SK-N-SH (cell line): ENCODE measurements at regions not wholly inside any gene's neighbourhood (a gene's known extent, or its start where the extent isn't known, plus 50 kb on each side); places are given as distances from the start of the nearest gene placed in this dataset.
A peak's percentile ranks its signal among the peaks of the same experiment; 100 is the strongest.

ENCODE experiments used
- CTCF ChIA-PET: fragments of 300-600, 350-600 bp; formaldehyde crosslinking; extraction: SDS; loops from one replicate; lab custom pipeline; 2021; lab: Yijun Ruan, JAX
- POLR2A ChIA-PET: fragments of 350-600 bp; sonication (Branson Sonifier 250); formaldehyde crosslinking; extraction: SDS; loops from one replicate; lab custom pipeline; 2020; ENCODE audit warnings: antibody characterized with exemption, inconsistent platforms; lab: Yijun Ruan, JAX
- DNase-seq: peaks from one replicate; pipeline ENCODE4 v3.0.0; 2012
- H2AFZ ChIP-seq: fragments of 200-600 bp; sonication (generic); 2 replicates; pipeline ENCODE4 v1.8.1; 2016; ENCODE audit warnings: antibody characterized with exemption, mild to moderate bottlenecking, low read depth
- H3F3A ChIP-seq: fragments of 200-600 bp; sonication (generic); replicated peaks from 2 replicates; pipeline ENCODE3; 2016; ENCODE audit warnings: antibody characterized with exemption, mild to moderate bottlenecking; ENCODE audit not compliant: insufficient read depth
- H3K27ac ChIP-seq, 2 experiments: fragments of 200-500 bp in 1 of 2; fragments of 200-600 bp in 1 of 2; sonication (Bioruptor generic) in 1 of 2; sonication (generic), shearing (Covaris generic) in 1 of 2; 2 replicates each; pipeline versions ENCODE4 v1.5.1 to v1.6.1; 2014 to 2016; ENCODE audit warnings: low read depth in 2 of 2, inconsistent platforms in 1 of 2, low read length in 1 of 2, mild to moderate bottlenecking in 1 of 2, mixed read lengths in 1 of 2
- H3K27me3 ChIP-seq: fragments of 200-600 bp; sonication (generic), shearing (Covaris generic); 2 replicates; pipeline ENCODE4 v1.6.1; 2016; ENCODE audit warnings: mixed run types; ENCODE audit not compliant: insufficient read depth
- H3K36me3 ChIP-seq, 2 experiments: fragments of 200-500 bp in 1 of 2; fragments of 200-600 bp in 1 of 2; sonication (Bioruptor generic) in 1 of 2; sonication (generic) in 1 of 2; replicated peaks in 1 of 2; 2 replicates each; pipeline versions ENCODE3 to v1.5.1; 2014 to 2016; ENCODE audit warnings: low read length in 1 of 2, mild to moderate bottlenecking in 1 of 2; ENCODE audit not compliant: insufficient read depth in 2 of 2, control insufficient read depth in 1 of 2
- H3K4me1 ChIP-seq, 2 experiments: fragments of 200-500 bp in 1 of 2; fragments of 200-600 bp in 1 of 2; sonication (Bioruptor generic) in 1 of 2; sonication (generic), shearing (Covaris generic) in 1 of 2; 2 replicates each; pipeline versions ENCODE4 v1.5.1 to v1.6.1; 2014 to 2016; ENCODE audit warnings: low read depth in 1 of 2, low read length in 1 of 2, mixed run types in 1 of 2; ENCODE audit not compliant: insufficient read depth in 2 of 2, control insufficient read depth in 1 of 2
- H3K4me2 ChIP-seq: fragments of 200-600 bp; sonication (generic), shearing (Covaris generic); 2 replicates; pipeline ENCODE4 v1.6.1; 2017; ENCODE audit warnings: mixed run types
- H3K4me3 ChIP-seq, 2 experiments: fragments of 200-500 bp in 1 of 2; fragments of 200-600 bp in 1 of 2; sonication (Bioruptor generic) in 1 of 2; sonication (generic), shearing (Covaris generic) in 1 of 2; 2 replicates each; pipeline versions ENCODE4 v1.5.1 to v1.8.1; 2014 to 2016; ENCODE audit warnings: low read depth in 2 of 2, inconsistent platforms in 1 of 2, low read length in 1 of 2, mild to moderate bottlenecking in 1 of 2, mixed read lengths in 1 of 2, moderate library complexity in 1 of 2
- H3K79me2 ChIP-seq: fragments of 200-600 bp; sonication (generic); 2 replicates; pipeline ENCODE4 v1.8.1; 2017; ENCODE audit warnings: mild to moderate bottlenecking; ENCODE audit not compliant: insufficient read depth
- H3K9ac ChIP-seq: fragments of 200-600 bp; sonication (generic); 2 replicates; pipeline ENCODE4 v1.6.1; 2017; ENCODE audit warnings: mixed run types
- H3K9me2 ChIP-seq: fragments of 200-600 bp; sonication (generic); 2 replicates; pipeline ENCODE4 v1.6.1; 2017; ENCODE audit warnings: mixed run types
- H3K9me3 ChIP-seq: fragments of 200-600 bp; sonication (generic); 2 replicates; pipeline ENCODE4 v1.6.1; 2017; ENCODE audit warnings: mixed run types, mild to moderate bottlenecking, moderate library complexity
- H4K20me1 ChIP-seq: fragments of 200-600 bp; sonication (generic); 2 replicates; pipeline ENCODE4 v1.6.1; 2017; ENCODE audit warnings: mild to moderate bottlenecking, mixed run types; ENCODE audit not compliant: insufficient read depth
- CHD2 ChIP-seq: fragments of 150-350 bp; IDR thresholded peaks from 2 replicates; pipeline ENCODE4 v1.6.1; 2018; ENCODE audit warnings: low read length; ENCODE audit not compliant: partially characterized antibody
- ELF1 ChIP-seq: IDR thresholded peaks from 2 replicates; pipeline ENCODE4 v1.4.0; 2012
- EP300 ChIP-seq, 2 experiments: IDR thresholded peaks; 2 replicates each; pipeline versions ENCODE4 v1.4.0 to v1.6.1; 2012; ENCODE audit warnings: borderline replicate concordance in 1 of 2, low read depth in 1 of 2, low read length in 1 of 2
- FOSL2 ChIP-seq: IDR thresholded peaks from 2 replicates; pipeline ENCODE4 v1.4.0; 2012; ENCODE audit warnings: low read depth, mild to moderate bottlenecking, moderate library complexity, borderline replicate concordance
- FOXJ3 ChIP-seq: sonication (generic); formaldehyde crosslinking; IDR thresholded peaks from 2 replicates; pipeline ENCODE4 v1.5.1; 2020; ENCODE audit warnings: mild to moderate bottlenecking, missing genetic modification reagents
- FOXM1 ChIP-seq: IDR thresholded peaks from 2 replicates; pipeline ENCODE4 v1.4.0; 2012; ENCODE audit warnings: low read depth, mild to moderate bottlenecking
- GABPA ChIP-seq: IDR thresholded peaks from 2 replicates; pipeline ENCODE4 v1.4.0; 2012; ENCODE audit warnings: low read depth, mild to moderate bottlenecking
- IRF3 ChIP-seq: fragments of 150-350 bp; IDR thresholded peaks from 2 replicates; pipeline ENCODE4 v1.6.1; 2016; ENCODE audit warnings: mild to moderate bottlenecking, low read depth, low read length
- JUND ChIP-seq: IDR thresholded peaks from 2 replicates; pipeline ENCODE4 v1.4.0; 2012
- MXI1 ChIP-seq: IDR thresholded peaks from 2 replicates; pipeline ENCODE4 v1.6.1; 2012; ENCODE audit warnings: mild to moderate bottlenecking, low read depth, low read length, improper control_type of control experiment
- NFIC ChIP-seq: IDR thresholded peaks from 2 replicates; pipeline ENCODE4 v1.4.0; 2012; ENCODE audit warnings: borderline replicate concordance
- NRF1 ChIP-seq: IDR thresholded peaks from 2 replicates; pipeline ENCODE4 v1.6.1; 2012; ENCODE audit warnings: low read depth, mild to moderate bottlenecking, low read length
- SIN3A ChIP-seq: IDR thresholded peaks from 2 replicates; pipeline ENCODE4 v1.6.1; 2012; ENCODE audit warnings: low read depth, mild to moderate bottlenecking, low read length, moderate library complexity, borderline replicate concordance
- SMC3 ChIP-seq: IDR thresholded peaks from 2 replicates; pipeline ENCODE4 v1.6.1; 2012; ENCODE audit warnings: low read depth, low read length, improper control_type of control experiment
- TAF1 ChIP-seq: IDR thresholded peaks from 2 replicates; pipeline ENCODE4 v1.6.1; 2012; ENCODE audit warnings: low read depth, mild to moderate bottlenecking, low read length, moderate library complexity, borderline replicate concordance
- TCF12 ChIP-seq: IDR thresholded peaks from 2 replicates; pipeline ENCODE4 v1.4.0; 2012
- TEAD4 ChIP-seq: IDR thresholded peaks from 2 replicates; pipeline ENCODE4 v1.4.0; 2012; ENCODE audit warnings: mild to moderate bottlenecking, borderline replicate concordance; ENCODE audit not compliant: insufficient read depth
- USF2 ChIP-seq: fragments of 150-350 bp; IDR thresholded peaks from 2 replicates; pipeline ENCODE4 v1.6.1; 2017; ENCODE audit warnings: antibody characterized with exemption, low read length, low read depth, borderline replicate concordance
- YY1 ChIP-seq: IDR thresholded peaks from 2 replicates; pipeline ENCODE4 v1.4.0; 2012; ENCODE audit warnings: low read depth, mild to moderate bottlenecking
- ZBTB33 ChIP-seq: IDR thresholded peaks from 2 replicates; pipeline ENCODE4 v1.4.0; 2012; ENCODE audit warnings: low read depth, borderline replicate concordance
- WGBS: methylation state at CpG from one replicate; pipeline ENCODE4 v1.1.6; 2017; ENCODE audit warnings: low lambda C conversion rate; 5-methylcytosine and 5-hydroxymethylcytosine counted together
- TF ChIP-seq, protein P1 (sequence below): IDR thresholded peaks from 2 replicates; pipeline ENCODE4; 2012

- TF ChIP-seq ZBTB33: no peak
- TF ChIP-seq SMC3: no peak
- TF ChIP-seq FOXJ3 (CRISPR knock-in tag): no peak
- TF ChIP-seq CHD2: no peak
- no peak for TF ChIP-seq SIN3A
- TF ChIP-seq TCF12: peak; percentile 77
- no peak for TF ChIP-seq FOXM1
- TF ChIP-seq, protein P1, sequence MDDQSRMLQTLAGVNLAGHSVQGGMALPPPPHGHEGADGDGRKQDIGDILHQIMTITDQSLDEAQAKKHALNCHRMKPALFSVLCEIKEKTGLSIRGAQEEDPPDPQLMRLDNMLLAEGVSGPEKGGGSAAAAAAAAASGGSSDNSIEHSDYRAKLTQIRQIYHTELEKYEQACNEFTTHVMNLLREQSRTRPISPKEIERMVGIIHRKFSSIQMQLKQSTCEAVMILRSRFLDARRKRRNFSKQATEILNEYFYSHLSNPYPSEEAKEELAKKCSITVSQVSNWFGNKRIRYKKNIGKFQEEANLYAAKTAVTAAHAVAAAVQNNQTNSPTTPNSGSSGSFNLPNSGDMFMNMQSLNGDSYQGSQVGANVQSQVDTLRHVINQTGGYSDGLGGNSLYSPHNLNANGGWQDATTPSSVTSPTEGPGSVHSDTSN: peak; percentile 81
- peak; percentile 29; the same call in 1 of the 2 replicates for TF ChIP-seq YY1
Measured at GRCh38 chr1:67889953-67890567, 56.8 kb upstream of the GNG12 start (continued).

GRCh38 chr1:67889466-67889865 lies 56.2 kb upstream of the GNG12 start:
- TF ChIP-seq ELF1 (no peak), TAF1 (no peak), TEAD4 (no peak), NRF1 (no peak), MXI1 (no peak), GABPA (no peak), USF2 (no peak), IRF3 (no peak), FOSL2 (no peak), NFIC (no peak), EP300 (IDR thresholded peaks at IDR 0.05; ENCODE audit: borderline replicate concordance in 1 of 2, low read depth in 1 of 2, low read length in 1 of 2) (no peak), JUND (no peak), YY1 (no peak)
- TF ChIP-seq, all 33 proteins: peak for 0
- H3K4me1 ChIP-seq: peaks cover 14 to 35% of the 10 kb centered on the region in 2 experiments
- POLR2A ChIA-PET: no interaction called here
- H3K9me2 ChIP-seq: no peaks in the 10 kb centered on the region
- H3K27ac ChIP-seq: peak overlapping the region in 1 of 2 experiments; percentile 93; a peak in 2 of 4 replicates
- WGBS: 69% methylated on average over 1 of the region's 1 CpG
- CTCF ChIA-PET: interaction anchor here (1.6 to 2.3 kb wide), 2 partner anchors 35 to 39 kb away, joined by 4 to 8 read pairs; no protein-coding TSS in a partner anchor
- no peak overlapping the region for H3K4me2 ChIP-seq
- no peaks in the 10 kb centered on the region for H3K9me3 ChIP-seq
- no peak overlapping the region for H3K4me3 ChIP-seq
- H4K20me1 ChIP-seq: no peaks in the 10 kb centered on the region
- H3K36me3 ChIP-seq: no peaks in the 10 kb centered on the region
- no peak for DNase-seq
- H3K27me3 ChIP-seq: no peaks in the 10 kb centered on the region
- peaks cover 16% of the 10 kb centered on the region for H3F3A ChIP-seq
- H3K9ac ChIP-seq: peak overlapping the region; percentile 61; the same call in 1 of the 2 replicates
- no peak overlapping the region for H2AFZ ChIP-seq
- H3K79me2 ChIP-seq: no peaks in the 10 kb centered on the region
